Testis (tissue), 2 donors: ENCODE measurements at regions not wholly inside any gene's neighbourhood (a gene's known extent, or its start where the extent isn't known, plus 50 kb on each side); places are given as distances from the start of the nearest gene placed in this dataset.

Experiments
- CTCF ChIP-seq, 3 experiments: fragments of 450-650 bp in 2 of 3; fragments of 200-600 bp in 1 of 3; sonication (generic) in 1 of 3; IDR thresholded peaks; one replicate each; pipeline ENCODE4 v1.5.1; 2016 to 2019; ENCODE audit warnings: antibody characterized with exemption in 3 of 3, mild to moderate bottlenecking in 2 of 3, moderate library complexity in 1 of 3
- POLR2A ChIP-seq: fragments of 450-650 bp; IDR thresholded peaks from one replicate; pipeline ENCODE4 v1.6.1; 2017; ENCODE audit warnings: antibody characterized with exemption, mild to moderate bottlenecking, moderate library complexity

- TF ChIP-seq CTCF (IDR thresholded peaks at IDR 0.05): no peak
- TF ChIP-seq POLR2A: no peak
Observed at GRCh38 chr13:72100339-72100738, 233.3 kb upstream of the DACH1 start.
